Psoas muscle (tissue), 7 donors: ENCODE measurements at regions not wholly inside any gene's neighbourhood (a gene's known extent, or its start where the extent isn't known, plus 50 kb on each side); places are given as distances from the start of the nearest gene placed in this dataset.

Experiments used
- ATAC-seq, 4 donors: fragments of 200-7000 bp; cut with Tn5 transposase; one replicate each; pipeline ENCODE4 v1.9.1; 2020; ENCODE audit warnings: moderate library complexity in 3 of 4, mild to moderate bottlenecking in 2 of 4
- DNase-seq, 2 donors: peaks; one replicate each; pipeline ENCODE4 v3.0.0-alpha.2; 2020
- H3K27ac ChIP-seq: fragments of 200-600 bp; one replicate; pipeline ENCODE4 v1.8.0; 2022
- H3K27me3 ChIP-seq, 3 donors: fragments of 200-600 bp in 1 of 3; one replicate each; pipeline versions ENCODE4 v1.6.1 to v1.8.0; 2013 to 2022; ENCODE audit warnings: low read length in 2 of 3, mild to moderate bottlenecking in 2 of 3, moderate library complexity in 1 of 3; ENCODE audit not compliant: insufficient read depth in 3 of 3
- H3K36me3 ChIP-seq, 2 donors: fragments of 200-600 bp in 1 of 2; one replicate each; pipeline versions ENCODE4 v1.6.1 to v1.8.0; 2013 to 2022; ENCODE audit warnings: low read depth in 1 of 2, mild to moderate bottlenecking in 1 of 2, moderate library complexity in 1 of 2; ENCODE audit not compliant: insufficient read depth in 1 of 2
- H3K4me1 ChIP-seq: fragments of 200-600 bp; one replicate; pipeline ENCODE4 v1.8.0; 2022
- H3K4me3 ChIP-seq: fragments of 200-600 bp; one replicate; pipeline ENCODE4 v1.8.0; 2022; ENCODE audit warnings: mild to moderate bottlenecking
- H3K9me3 ChIP-seq: fragments of 200-600 bp; one replicate; pipeline ENCODE4 v1.8.0; 2022
- CTCF ChIP-seq: fragments of 200-600 bp; IDR thresholded peaks from one replicate; pipeline ENCODE4 v1.8.0; 2022; ENCODE audit warnings: antibody characterized with exemption
- WGBS, 3 donors: extraction: QIAGEN DNeasy Blood & Tissue Kit; methylation state at CpG; one replicate each; pipeline versions ENCODE4 v1.1.6 to v1.1.7; 2013; 5-methylcytosine and 5-hydroxymethylcytosine counted together
- intact Hi-C, 2 donors: fragments of 100-400 bp; cut with DNase I; formaldehyde crosslinking; loops; one replicate each; pipeline versions ENCODE4 v1.11.0 to v1.14.2; 2022
- donor health status: healthy with polysubstance abuse.
- donor health status: DM: no; HTN: no; CAD: no; lungs with moderate emphysema.
- donor health status: Bipolar disorder and iron deficiency.
- donor health status: healthy.
- donor health status: DM: yes; HTN: yes; CAD: no.
- donor health status: DM: no; HTN: no; CAD: no.
- donor health status: DM: yes; HTN: yes; CAD: no.

DNA sequence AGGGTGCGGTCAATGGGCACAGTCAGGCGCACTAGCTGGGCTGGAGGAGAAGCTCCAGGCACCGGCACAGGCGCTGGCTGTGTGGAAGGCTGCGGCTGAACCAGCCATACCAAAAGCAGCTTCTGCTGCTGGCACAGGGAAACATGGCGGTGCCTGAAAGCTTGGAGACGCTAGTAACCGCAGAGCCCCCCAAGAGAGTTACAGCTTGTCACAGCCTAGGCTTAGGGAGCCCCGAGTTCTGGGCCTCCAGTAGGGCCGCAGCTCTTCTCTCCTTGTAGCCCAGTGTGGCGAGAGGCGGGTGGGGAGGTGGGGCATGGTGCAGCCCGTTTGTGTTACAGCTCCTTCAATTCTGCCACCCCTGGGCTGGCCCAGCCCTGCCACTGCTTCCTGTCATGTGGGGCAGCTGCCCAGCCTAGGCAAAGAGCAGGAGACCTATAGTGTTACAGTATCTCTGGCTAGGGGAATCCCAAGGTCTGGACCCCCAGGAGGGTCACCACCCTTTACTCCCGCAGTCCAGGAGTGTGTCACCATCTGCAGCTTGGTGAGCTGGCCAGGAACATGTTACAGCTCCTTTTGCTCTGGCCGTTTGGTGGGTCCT, 58.6 kb upstream of the MANEA start:
- H3K9me3 ChIP-seq: no peaks in the 10 kb centered on the region
- 86 to 90% (median 88%) methylated on average over 14 to 15 of the region's 15 CpGs for WGBS, 3 donors
- DNase-seq (no peak), ATAC-seq (no peak)
- H3K36me3 ChIP-seq: no peaks in the 10 kb centered on the region
- H3K4me3 ChIP-seq: no peak overlapping the region
- intact Hi-C loops: no loop called here
- no peak overlapping the region for H3K27ac ChIP-seq
- H3K4me1 ChIP-seq: no peaks in the 10 kb centered on the region
- no peak for TF ChIP-seq CTCF
- H3K27me3 ChIP-seq: no peaks in the 10 kb centered on the region

GRCh38 chr6:95519228-95520037, 57.9 kb upstream of the MANEA start:
- Histone ChIP-seq H3K4me1 (no peaks in the 10 kb centered on the region), H3K36me3 (no peaks in the 10 kb centered on the region), H3K9me3 (no peaks in the 10 kb centered on the region), H3K27ac (no peak overlapping the region), H3K4me3 (no peak overlapping the region), H3K27me3 (no peaks in the 10 kb centered on the region)
- ATAC-seq (no peak), DNase-seq (no peak)
- TF ChIP-seq CTCF: no peak
- intact Hi-C loops: no loop called here
- WGBS, 3 donors: 92 to 95% (median 92%) methylated on average over 28 of the region's 28 CpGs

GRCh38 chr6:95521181-95521580, 56.2 kb upstream of the MANEA start:
- Histone ChIP-seq H3K4me3 (no peak overlapping the region), H3K27ac (no peak overlapping the region), H3K36me3 (no peaks in the 10 kb centered on the region), H3K4me1 (no peaks in the 10 kb centered on the region), H3K9me3 (no peaks in the 10 kb centered on the region), H3K27me3 (no peaks in the 10 kb centered on the region)
- ATAC-seq (no peak), DNase-seq (no peak)
- intact Hi-C loops: no loop called here
- 58 to 67% (median 67%) methylated on average over 2 of the region's 2 CpGs for WGBS, 3 donors
- no peak for TF ChIP-seq CTCF
